ENCODE measurements at regions not wholly inside any gene's neighbourhood (a gene's known extent, or its start where the extent isn't known, plus 50 kb on each side); places are given as distances from the start of the nearest gene placed in this dataset.
"Not testable (repeated sequence)": the region's sequence is repeated elsewhere in the genome, so short reads cannot be mapped to it uniquely, and the experiment has no call there.

DNA sequence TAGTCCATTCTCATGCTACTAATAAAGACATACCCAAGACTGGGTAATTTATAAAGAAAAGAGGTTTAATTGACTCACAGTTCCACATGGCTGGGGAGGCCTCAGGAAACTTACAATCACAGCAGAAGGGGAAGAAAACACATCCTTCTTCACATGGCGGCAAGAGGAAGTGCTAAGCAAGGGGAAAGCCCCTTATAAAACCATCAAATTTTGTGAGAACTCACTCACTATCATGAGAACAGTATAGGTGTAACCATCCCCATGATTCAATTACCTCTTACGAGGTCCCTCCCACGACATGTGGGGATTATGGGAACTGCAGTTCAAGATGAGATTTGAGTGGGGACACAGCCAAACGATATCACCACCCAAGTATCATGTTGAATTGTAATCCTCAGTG lies 52.7 kb upstream of the FOXO6 start:
- H3K4me1 Mint-ChIP-seq; H3K9me3 Mint-ChIP-seq; CTCF ChIA-PET; H3K27me3 ChIP-seq (replicated peaks in 1 of 2; ENCODE audit: control insufficient read depth in 2 of 2, extremely low read depth in 1 of 2, insufficient read depth in 2 of 2, low read length in 1 of 2); H3K4me1 ChIP-seq (ENCODE audit: control insufficient read depth in 1 of 2, extremely low read depth in 1 of 2, insufficient read depth in 2 of 2, low read length in 2 of 2); H3K9me3 ChIP-seq; H3K36me3 Mint-ChIP-seq; H3K4me3 Mint-ChIP-seq; ATAC-seq (replicated peaks in 1 of 4); H3K36me3 ChIP-seq (ENCODE audit: control insufficient read depth in 2 of 2, extremely low read depth in 1 of 2, insufficient read depth in 1 of 2, low read length in 1 of 2); H3K27ac ChIP-seq (ENCODE audit: low read length); DNase-seq; H3K27ac Mint-ChIP-seq; POLR2A ChIA-PET; H3K4me3 ChIP-seq (ENCODE audit: control insufficient read depth in 1 of 2, extremely low read depth in 1 of 2, low read length in 1 of 2): not testable (repeated sequence)
- no CpG with 5 or more reads among the region's 4 CpGs for WGBS (ENCODE audit: insufficient coverage)
- H3K27me3 Mint-ChIP-seq = peaks cover 11 to 24% of the 10 kb centered on the region in 2 donors

DNA sequence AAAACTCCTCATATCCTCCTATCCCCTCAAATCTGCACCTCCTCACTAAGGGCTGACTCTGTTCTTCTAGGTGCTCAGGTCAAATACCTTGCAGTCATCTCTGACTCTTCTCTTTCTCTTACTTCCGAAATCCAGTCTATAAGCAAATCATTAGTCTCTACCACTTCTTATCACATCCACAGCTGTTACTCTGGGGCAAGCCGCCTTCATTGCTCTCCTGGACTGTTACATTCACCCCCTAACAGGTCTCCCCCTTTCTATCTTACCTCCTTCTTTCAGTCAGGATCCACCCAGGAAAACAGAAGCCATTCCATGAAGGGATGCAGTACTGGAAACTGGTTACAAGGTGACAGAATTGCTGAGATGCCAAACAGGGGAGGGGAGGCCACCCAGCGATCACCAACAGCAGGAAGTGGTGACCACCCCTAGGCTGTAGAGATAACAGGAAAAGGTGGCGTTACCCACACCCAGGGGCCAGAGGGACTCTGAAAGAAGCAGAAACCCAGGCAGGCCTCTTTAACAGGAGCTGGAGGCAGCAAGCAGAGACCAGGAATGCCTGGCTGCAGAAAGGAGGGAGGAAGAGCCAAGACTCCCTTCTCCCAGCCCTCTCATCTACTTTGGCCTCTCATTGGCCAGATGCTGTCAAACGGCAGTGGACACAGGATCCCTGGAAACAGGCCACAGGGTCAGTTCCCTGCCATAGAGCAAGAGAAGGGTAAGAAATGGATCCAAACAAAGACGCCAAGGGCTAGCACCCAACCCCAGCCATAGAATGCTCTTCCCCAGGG lies 55.5 kb upstream of the FOXO6 start:
- Mint-ChIP-seq H3K27me3 (peaks cover 17 to 28% of the 10 kb centered on the region in 2 donors), H3K9me3 (peaks cover 2 to 8% (median 3%) of the 10 kb centered on the region in 3 donors), H3K4me3 (no peak overlapping the region), H3K4me1 (no peaks in the 10 kb centered on the region), H3K36me3 (no peaks in the 10 kb centered on the region), H3K27ac (no peak overlapping the region)
- Histone ChIP-seq H3K36me3 (ENCODE audit: control insufficient read depth in 2 of 2, extremely low read depth in 1 of 2, insufficient read depth in 1 of 2, low read length in 1 of 2) (no peaks in the 10 kb centered on the region), H3K4me1 (ENCODE audit: control insufficient read depth in 1 of 2, extremely low read depth in 1 of 2, insufficient read depth in 2 of 2, low read length in 2 of 2) (peaks cover 0 to 5% of the 10 kb centered on the region in 2 experiments), H3K9me3 (no peaks in the 10 kb centered on the region), H3K27me3 (replicated peaks in 1 of 2; ENCODE audit: control insufficient read depth in 2 of 2, extremely low read depth in 1 of 2, insufficient read depth in 2 of 2, low read length in 1 of 2) (peaks cover 0 to 4% of the 10 kb centered on the region in 2 experiments), H3K27ac (ENCODE audit: low read length) (no peak overlapping the region), H3K4me3 (ENCODE audit: control insufficient read depth in 1 of 2, extremely low read depth in 1 of 2, low read length in 1 of 2) (no peak overlapping the region)
- DNase-seq = peak in 2 of 35 experiments; percentile 17 to 19
- CTCF ChIA-PET = no interaction called here
- ATAC-seq (replicated peaks in 1 of 4) = no peak
- POLR2A ChIA-PET = no interaction called here
- 45% methylated on average over 4 of the region's 6 CpGs for WGBS (ENCODE audit: insufficient coverage)

DNA sequence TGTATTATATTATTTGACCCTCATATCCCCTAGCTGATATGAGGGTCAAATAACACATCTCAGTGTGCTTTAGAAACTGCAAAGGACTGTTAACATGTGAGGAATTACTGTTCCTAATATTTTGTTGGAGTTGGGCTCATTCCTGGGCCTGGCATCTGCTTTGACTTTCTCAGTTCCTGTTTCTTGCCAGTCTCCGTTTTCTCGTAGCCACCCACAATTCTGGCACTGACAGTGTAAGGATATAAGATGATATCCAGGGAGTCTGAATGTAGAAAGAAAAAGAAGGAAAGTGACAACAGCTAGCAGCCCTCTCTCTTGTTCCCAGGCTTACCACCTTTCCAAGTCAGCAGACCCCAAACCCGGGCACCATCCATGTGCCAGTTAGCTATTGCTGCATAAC lies 54.4 kb upstream of the SCMH1 start:
- no peaks in the 10 kb centered on the region for H3K9me3 Mint-ChIP-seq
- 67% methylated on average over 2 of the region's 3 CpGs for WGBS (ENCODE audit: insufficient coverage)

DNA sequence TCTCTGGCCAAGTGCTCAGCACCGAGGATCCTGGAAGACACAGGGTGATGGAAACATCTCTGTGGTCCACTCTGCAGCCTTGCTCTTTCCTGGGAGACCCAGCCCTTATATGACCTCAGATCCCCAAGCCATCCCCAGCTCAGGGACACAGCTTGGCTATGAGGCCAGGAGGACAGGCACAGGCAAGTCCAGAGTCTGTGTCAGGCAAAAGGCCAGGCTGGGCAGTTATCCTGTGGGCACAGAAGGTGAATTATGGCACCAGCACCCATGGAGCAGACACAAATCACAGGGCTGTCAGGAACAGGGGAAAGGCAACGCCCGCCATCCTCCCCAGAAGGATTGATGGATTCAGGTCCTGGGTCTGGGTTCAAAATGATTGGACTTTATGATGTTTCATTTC lies 52.1 kb upstream of the SCMH1 start:
- Mint-ChIP-seq H3K27ac (no peak overlapping the region), H3K36me3 (no peaks in the 10 kb centered on the region), H3K27me3 (peaks cover 26 to 30% of the 10 kb centered on the region in 2 donors), H3K4me3 (no peak overlapping the region), H3K9me3 (no peaks in the 10 kb centered on the region), H3K4me1 (no peaks in the 10 kb centered on the region)
- CTCF ChIA-PET = interaction anchor here in 1 of 2 donors (1.3 kb wide), 1 partner anchor 24 kb away, joined by 3 read pairs; no protein-coding TSS in a partner anchor
- H3K27ac ChIP-seq (ENCODE audit: low read length) = no peak overlapping the region
- peaks cover 0 to 23% of the 10 kb centered on the region in 2 experiments for H3K27me3 ChIP-seq (replicated peaks in 1 of 2; ENCODE audit: control insufficient read depth in 2 of 2, extremely low read depth in 1 of 2, insufficient read depth in 2 of 2, low read length in 1 of 2)
- WGBS (ENCODE audit: insufficient coverage) = 78% methylated on average over 3 of the region's 3 CpGs
- DNase-seq (no peak), ATAC-seq (replicated peaks in 1 of 4) (no peak)
- no peaks in the 10 kb centered on the region for H3K4me1 ChIP-seq (ENCODE audit: control insufficient read depth in 1 of 2, extremely low read depth in 1 of 2, insufficient read depth in 2 of 2, low read length in 2 of 2)
- H3K36me3 ChIP-seq (ENCODE audit: control insufficient read depth in 2 of 2, extremely low read depth in 1 of 2, insufficient read depth in 1 of 2, low read length in 1 of 2) = no peaks in the 10 kb centered on the region
- H3K4me3 ChIP-seq (ENCODE audit: control insufficient read depth in 1 of 2, extremely low read depth in 1 of 2, low read length in 1 of 2) = no peak overlapping the region
- no peaks in the 10 kb centered on the region for H3K9me3 ChIP-seq
- POLR2A ChIA-PET = no interaction called here

More for the DNA sequence above, 54.4 kb upstream of the SCMH1 start:
- ATAC-seq (replicated peaks in 1 of 4) (no peak), DNase-seq (no peak)
- Histone ChIP-seq H3K36me3 (ENCODE audit: control insufficient read depth in 2 of 2, extremely low read depth in 1 of 2, insufficient read depth in 1 of 2, low read length in 1 of 2) (no peaks in the 10 kb centered on the region), H3K4me3 (ENCODE audit: control insufficient read depth in 1 of 2, extremely low read depth in 1 of 2, low read length in 1 of 2) (no peak overlapping the region), H3K4me1 (ENCODE audit: control insufficient read depth in 1 of 2, extremely low read depth in 1 of 2, insufficient read depth in 2 of 2, low read length in 2 of 2) (no peaks in the 10 kb centered on the region), H3K27me3 (replicated peaks in 1 of 2; ENCODE audit: control insufficient read depth in 2 of 2, extremely low read depth in 1 of 2, insufficient read depth in 2 of 2, low read length in 1 of 2) (peaks cover 0 to 9% of the 10 kb centered on the region in 2 experiments), H3K9me3 (no peaks in the 10 kb centered on the region), H3K27ac (ENCODE audit: low read length) (no peak overlapping the region)
- Mint-ChIP-seq H3K27ac (no peak overlapping the region), H3K36me3 (no peaks in the 10 kb centered on the region), H3K27me3 (peaks cover 6 to 13% of the 10 kb centered on the region in 2 donors), H3K4me3 (no peak overlapping the region), H3K4me1 (no peaks in the 10 kb centered on the region)
- POLR2A ChIA-PET = no interaction called here
- CTCF ChIA-PET = no interaction called here

DNA sequence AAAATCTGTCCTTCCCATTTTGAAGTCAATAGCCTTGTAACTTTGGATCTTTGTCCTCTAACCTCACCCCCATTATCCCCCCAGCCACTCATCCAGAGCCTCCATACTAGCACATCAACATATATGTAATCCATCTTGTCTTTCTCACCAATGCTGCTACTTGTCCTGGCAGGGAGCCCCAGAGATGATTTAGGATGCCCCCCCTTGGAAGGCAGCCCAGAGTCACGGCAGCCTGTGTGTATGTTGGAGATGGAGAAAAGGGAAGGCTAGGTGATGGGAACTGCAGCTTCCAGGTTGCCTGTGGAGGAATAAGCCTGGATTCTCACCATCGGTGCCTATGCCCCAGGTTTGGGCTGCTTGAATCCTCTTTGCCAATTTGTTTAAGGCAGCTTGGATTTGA lies 51.7 kb upstream of the SCMH1 start:
- no peak for DNase-seq
- POLR2A ChIA-PET = no interaction called here
- H3K4me3 Mint-ChIP-seq = no peak overlapping the region
- Histone ChIP-seq H3K27ac (ENCODE audit: low read length) (no peak overlapping the region), H3K36me3 (ENCODE audit: control insufficient read depth in 2 of 2, extremely low read depth in 1 of 2, insufficient read depth in 1 of 2, low read length in 1 of 2) (no peaks in the 10 kb centered on the region), H3K27me3 (replicated peaks in 1 of 2; ENCODE audit: control insufficient read depth in 2 of 2, extremely low read depth in 1 of 2, insufficient read depth in 2 of 2, low read length in 1 of 2) (peaks cover 0 to 23% of the 10 kb centered on the region in 2 experiments), H3K4me1 (ENCODE audit: control insufficient read depth in 1 of 2, extremely low read depth in 1 of 2, insufficient read depth in 2 of 2, low read length in 2 of 2) (no peaks in the 10 kb centered on the region), H3K9me3 (no peaks in the 10 kb centered on the region), H3K4me3 (ENCODE audit: control insufficient read depth in 1 of 2, extremely low read depth in 1 of 2, low read length in 1 of 2) (no peak overlapping the region)
- no peaks in the 10 kb centered on the region for H3K4me1 Mint-ChIP-seq
- no peaks in the 10 kb centered on the region for H3K36me3 Mint-ChIP-seq
- ATAC-seq (replicated peaks in 1 of 4) = no peak
- peaks cover 28 to 31% of the 10 kb centered on the region in 2 donors for H3K27me3 Mint-ChIP-seq
- WGBS (ENCODE audit: insufficient coverage) = 90% methylated on average over 2 of the region's 2 CpGs
- CTCF ChIA-PET = interaction anchor here in 1 of 2 donors (0.6 kb wide), 1 partner anchor 207 kb away, joined by 3 read pairs; no protein-coding TSS in a partner anchor
- H3K27ac Mint-ChIP-seq = no peak overlapping the region
- no peaks in the 10 kb centered on the region for H3K9me3 Mint-ChIP-seq
